Transverse colon (tissue), 4 donors: ENCODE measurements at regions not wholly inside any gene's neighbourhood (a gene's known extent, or its start where the extent isn't known, plus 50 kb on each side); places are given as distances from the start of the nearest gene placed in this dataset.

Experiments used
- CTCF ChIP-seq, 5 experiments: fragments of 200-600 bp in 3 of 5; fragments of 450-650 bp in 2 of 5; sonication (generic) in 3 of 5; IDR thresholded peaks; 1 replicate in 2 of 5; 2 replicates in 3 of 5; pipeline ENCODE4 v1.5.1; 2016 to 2017; ENCODE audit warnings: antibody characterized with exemption in 5 of 5, inconsistent platforms in 3 of 5, mild to moderate bottlenecking in 2 of 5, moderate library complexity in 1 of 5
- EP300 ChIP-seq: sonication (generic); formaldehyde crosslinking; IDR thresholded peaks from one replicate; pipeline ENCODE4 v1.6.1; 2017; ENCODE audit warnings: antibody characterized with exemption, low read depth
- POLR2AphosphoS5 ChIP-seq, 3 donors: sonication (generic); formaldehyde crosslinking; IDR thresholded peaks; one replicate each; pipeline ENCODE4 v1.6.1; 2016; ENCODE audit warnings: antibody characterized with exemption in 3 of 3

GRCh38 chr14:99101855-99102461, 170.0 kb downstream of the BCL11B start:
- TF ChIP-seq CTCF (IDR thresholded peaks at IDR 0.05) (no peak), POLR2AphosphoS5 (IDR thresholded peaks at IDR 0.05) (no peak), EP300 (no peak)
